H9 (cell line): ENCODE measurements at regions not wholly inside any gene's neighbourhood (a gene's known extent, or its start where the extent isn't known, plus 50 kb on each side); places are given as distances from the start of the nearest gene placed in this dataset.

Experiments
- DNase-seq: peaks from one replicate; pipeline ENCODE4 v3.0.0-alpha.2; 2017
- H2AFZ ChIP-seq: one replicate; pipeline ENCODE4 v1.6.1; 2013; ENCODE audit warnings: mild to moderate bottlenecking, low read length, control low read depth, moderate library complexity
- H2AK5ac ChIP-seq: 2 replicates; pipeline ENCODE4 v1.6.1; 2013; ENCODE audit warnings: low read length, control low read depth, mixed read lengths; ENCODE audit not compliant: insufficient read length
- H2BK120ac ChIP-seq: one replicate; pipeline ENCODE4 v1.6.1; 2013; ENCODE audit warnings: low read depth, mild to moderate bottlenecking, low read length, control low read depth, inconsistent platforms; ENCODE audit not compliant: poor library complexity, severe bottlenecking
- H2BK12ac ChIP-seq: 2 replicates; pipeline ENCODE4 v1.6.1; 2013; ENCODE audit warnings: low read length, control low read depth, mixed read lengths, low read depth; ENCODE audit not compliant: insufficient read length
- H2BK15ac ChIP-seq: 2 replicates; pipeline ENCODE4 v1.6.1; 2013; ENCODE audit warnings: low read depth, low read length, control low read depth
- H2BK20ac ChIP-seq: one replicate; pipeline ENCODE4 v1.6.1; 2013; ENCODE audit warnings: low read depth, mild to moderate bottlenecking, low read length, control low read depth, inconsistent platforms; ENCODE audit not compliant: poor library complexity, severe bottlenecking
- H2BK5ac ChIP-seq: 2 replicates; pipeline ENCODE4 v1.6.1; 2013; ENCODE audit warnings: low read length, control low read depth, mixed read lengths; ENCODE audit not compliant: insufficient read length
- H3K14ac ChIP-seq: 2 replicates; pipeline ENCODE4 v1.6.1; 2013; ENCODE audit warnings: low read length, control low read depth; ENCODE audit not compliant: insufficient read depth
- H3K18ac ChIP-seq: 2 replicates; pipeline ENCODE4 v1.6.1; 2013; ENCODE audit warnings: low read depth, mild to moderate bottlenecking, mixed read lengths, low read length, control low read depth; ENCODE audit not compliant: insufficient read length
- H3K23ac ChIP-seq: 2 replicates; pipeline ENCODE4 v1.6.1; 2013; ENCODE audit warnings: low read length, control low read depth, mixed read lengths, low read depth; ENCODE audit not compliant: insufficient read length
- H3K23me2 ChIP-seq: 2 replicates; pipeline ENCODE4 v1.6.1; 2013; ENCODE audit warnings: low read depth, mild to moderate bottlenecking, mixed read lengths, low read length, control low read depth; ENCODE audit not compliant: insufficient read length, poor library complexity, severe bottlenecking
- H3K27ac ChIP-seq: 2 replicates; pipeline ENCODE4 v1.5.1; 2013; ENCODE audit warnings: low read length, control low read depth, mixed read lengths, low read depth; ENCODE audit not compliant: insufficient read length
- H3K27me3 ChIP-seq: 2 replicates; pipeline ENCODE4 v1.6.1; 2013; ENCODE audit warnings: low read length, control low read depth, inconsistent platforms; ENCODE audit not compliant: insufficient read depth
- H3K4ac ChIP-seq: 2 replicates; pipeline ENCODE4 v1.6.1; 2013; ENCODE audit warnings: low read depth, mild to moderate bottlenecking, control low read depth, inconsistent platforms, low read length, moderate library complexity
- H3K4me1 ChIP-seq: 2 replicates; pipeline ENCODE4 v1.6.1; 2013; ENCODE audit warnings: low read length, control low read depth, inconsistent platforms; ENCODE audit not compliant: insufficient read depth
- H3K4me2 ChIP-seq: 2 replicates; pipeline ENCODE4 v1.6.1; 2013; ENCODE audit warnings: low read length, control low read depth, mixed read lengths; ENCODE audit not compliant: insufficient read length, insufficient read depth
- H3K56ac ChIP-seq: 2 replicates; pipeline ENCODE4 v1.6.1; 2013; ENCODE audit warnings: low read depth, mild to moderate bottlenecking, mixed read lengths, low read length, control low read depth; ENCODE audit not compliant: insufficient read length
- H3K79me1 ChIP-seq: 2 replicates; pipeline ENCODE4 v1.6.1; 2013; ENCODE audit warnings: low read depth, mild to moderate bottlenecking, moderate library complexity, low read length, control low read depth, inconsistent platforms; ENCODE audit not compliant: insufficient read depth, poor library complexity, severe bottlenecking
- H3K79me2 ChIP-seq: 2 replicates; pipeline ENCODE4 v1.6.1; 2013; ENCODE audit warnings: low read length, control low read depth, inconsistent platforms; ENCODE audit not compliant: insufficient read depth
- H3K9ac ChIP-seq: 2 replicates; pipeline ENCODE4 v1.6.1; 2013; ENCODE audit warnings: low read length, control low read depth, mixed read lengths; ENCODE audit not compliant: insufficient read length; ENCODE audit errors: extremely low read depth
- H3K9me3 ChIP-seq: one replicate; pipeline ENCODE4 v1.6.1; 2013; ENCODE audit warnings: low read depth, low read length, inconsistent platforms; ENCODE audit not compliant: control insufficient read depth
- H3T11ph ChIP-seq: one replicate; pipeline ENCODE4 v1.6.1; 2013; ENCODE audit warnings: mild to moderate bottlenecking, low read length, control low read depth, inconsistent platforms
- H4K20me1 ChIP-seq: one replicate; pipeline ENCODE4 v1.6.1; 2013; ENCODE audit not compliant: control insufficient read depth, insufficient read length, insufficient read depth
- H4K5ac ChIP-seq: 2 replicates; pipeline ENCODE4 v1.6.1; 2013; ENCODE audit warnings: low read depth, mild to moderate bottlenecking, mixed read lengths, low read length, control low read depth; ENCODE audit not compliant: insufficient read length
- H4K8ac ChIP-seq: replicated peaks from 2 replicates; pipeline ENCODE4 v1.6.1; 2013; ENCODE audit warnings: low read length, control low read depth, mixed read lengths, low read depth; ENCODE audit not compliant: insufficient read length
- H4K91ac ChIP-seq: 2 replicates; pipeline ENCODE4 v1.6.1; 2013; ENCODE audit warnings: low read depth, mild to moderate bottlenecking, moderate library complexity, mixed read lengths, low read length, control low read depth; ENCODE audit not compliant: insufficient read length
- H3K27ac Mint-ChIP-seq, 3 experiments: 2 replicates in 2 of 3; 3 replicates in 1 of 3; pipeline ENCODE4 v1.8.0; 2020 to 2021; ENCODE audit warnings: mixed read lengths in 3 of 3, mild to moderate bottlenecking in 1 of 3, moderate library complexity in 1 of 3
- H3K27me3 Mint-ChIP-seq: 2 replicates; pipeline ENCODE4 v1.8.0; 2021; ENCODE audit warnings: low read depth, mild to moderate bottlenecking, moderate library complexity, mixed read lengths
- H3K36me3 Mint-ChIP-seq, 3 experiments: 2 replicates in 2 of 3; 3 replicates in 1 of 3; pipeline ENCODE4 v1.8.0; 2020 to 2021; ENCODE audit warnings: low read depth in 3 of 3, mixed read lengths in 3 of 3; ENCODE audit not compliant: insufficient read depth in 1 of 3
- H3K4me1 Mint-ChIP-seq, 2 experiments: 2 replicates each; pipeline ENCODE4 v1.8.0; 2020; ENCODE audit warnings: mixed read lengths in 2 of 2
- H3K4me3 Mint-ChIP-seq, 2 experiments: 2 replicates in 1 of 2; 3 replicates in 1 of 2; pipeline ENCODE4 v1.8.0; 2020 to 2021; ENCODE audit warnings: mild to moderate bottlenecking in 2 of 2, mixed read lengths in 2 of 2, moderate library complexity in 1 of 2
- H3K9me3 Mint-ChIP-seq, 2 experiments: 2 replicates in 1 of 2; 3 replicates in 1 of 2; pipeline ENCODE4 v1.8.0; 2020; ENCODE audit warnings: mild to moderate bottlenecking in 2 of 2, mixed read lengths in 2 of 2, moderate library complexity in 1 of 2
- CTCF ChIP-seq: fragments of 200-600 bp; sonication (generic); conservative IDR thresholded peaks from 3 replicates; pipeline ENCODE4 v1.8.0; 2021; ENCODE audit warnings: antibody characterized with exemption, mild to moderate bottlenecking
- WGBS: extraction: QIAGEN DNeasy Blood & Tissue Kit; methylation state at CpG from one replicate; pipeline ENCODE4 v1.1.7; 2013; ENCODE audit warnings: missing lambda C conversion rate, low lambda C conversion rate, mixed read lengths; ENCODE audit not compliant: insufficient read length; ENCODE audit errors: extremely low coverage; 5-methylcytosine and 5-hydroxymethylcytosine counted together

GRCh38 chr21:18614303-18614702 lies 210.7 kb upstream of the TMPRSS15 start:
- H3K27ac ChIP-seq, result no peak overlapping the region
- H3K23me2 ChIP-seq, result no peaks in the 10 kb centered on the region

More at GRCh38 chr21:18614303-18614702, 210.7 kb upstream of the TMPRSS15 start:
- Histone ChIP-seq H2BK12ac (no peak overlapping the region), H3K4me1 (no peaks in the 10 kb centered on the region), H3K79me2 (no peaks in the 10 kb centered on the region), H3K14ac (no peak overlapping the region), H3K23ac (no peak overlapping the region), H3K9ac (no peak overlapping the region), H2BK15ac (no peak overlapping the region), H2BK20ac (no peak overlapping the region), H2AK5ac (no peak overlapping the region), H2AFZ (no peak overlapping the region), H4K91ac (no peak overlapping the region), H3K18ac (no peak overlapping the region), H4K20me1 (no peaks in the 10 kb centered on the region), H4K8ac (no peak overlapping the region), H3K9me3 (no peaks in the 10 kb centered on the region), H2BK5ac (no peak overlapping the region), H2BK120ac (no peak overlapping the region), H3K27me3 (no peaks in the 10 kb centered on the region), H3K79me1 (no peaks in the 10 kb centered on the region), H3K56ac (no peak overlapping the region), H4K5ac (no peak overlapping the region), H3K4me2 (no peak overlapping the region), H3T11ph (no peak overlapping the region), H3K4ac (no peak overlapping the region)
- TF ChIP-seq CTCF, result no peak
- no CpG with 5 or more reads among the region's 3 CpGs for WGBS
- Mint-ChIP-seq H3K9me3 (no peaks in the 10 kb centered on the region), H3K4me3 (no peak overlapping the region), H3K4me1 (no peaks in the 10 kb centered on the region), H3K27ac (no peak overlapping the region), H3K36me3 (no peaks in the 10 kb centered on the region), H3K27me3 (no peaks in the 10 kb centered on the region)
- no peak for DNase-seq
